WI38 (cell line): ENCODE measurements at regions not wholly inside any gene's neighbourhood (a gene's known extent, or its start where the extent isn't known, plus 50 kb on each side); places are given as distances from the start of the nearest gene placed in this dataset.

Experiments
- H3K4me3 ChIP-seq: 2 replicates; pipeline ENCODE4 v1.5.1; 2011; ENCODE audit warnings: low read depth, mild to moderate bottlenecking, control low read depth, low read length
- CTCF ChIP-seq: IDR thresholded peaks from 2 replicates; pipeline ENCODE4 v1.5.1; 2012; ENCODE audit warnings: low read depth, mild to moderate bottlenecking, control low read depth, low read length

GRCh38 chr2:221929259-221929658 lies 357.2 kb upstream of the EPHA4 start:
- no peak for TF ChIP-seq CTCF
- no peak overlapping the region for H3K4me3 ChIP-seq

- no peak overlapping the region for H3K4me3 ChIP-seq
- no peak for TF ChIP-seq CTCF
Observed at GRCh38 chr2:221926327-221926726, 354.2 kb upstream of the EPHA4 start.

- no peak overlapping the region for H3K4me3 ChIP-seq
- no peak for TF ChIP-seq CTCF
Observed at GRCh38 chr2:221924576-221924975, 352.5 kb upstream of the EPHA4 start.

GRCh38 chr2:221915926-221916325 lies 343.8 kb upstream of the EPHA4 start:
- no peak overlapping the region for H3K4me3 ChIP-seq
- TF ChIP-seq CTCF, result no peak

- TF ChIP-seq CTCF, result no peak
- H3K4me3 ChIP-seq, result no peak overlapping the region
Observed at GRCh38 chr2:221914334-221914880, 342.3 kb upstream of the EPHA4 start.

GRCh38 chr2:221911890-221912289 lies 339.8 kb upstream of the EPHA4 start:
- no peak overlapping the region for H3K4me3 ChIP-seq
- no peak for TF ChIP-seq CTCF

- no peak overlapping the region for H3K4me3 ChIP-seq
- no peak for TF ChIP-seq CTCF
Observed at GRCh38 chr2:221911321-221911720, 339.2 kb upstream of the EPHA4 start.
